CD14-positive monocyte (primary cell): ENCODE measurements at regions not wholly inside any gene's neighbourhood (a gene's known extent, or its start where the extent isn't known, plus 50 kb on each side); places are given as distances from the start of the nearest gene placed in this dataset.

Experiments used
- DNase-seq, 3 donors: peaks; one replicate each; pipeline ENCODE4 v3.0.0-alpha.2; 2011 to 2022
- H2AFZ ChIP-seq: 2 replicates; pipeline ENCODE4 v1.6.0; 2012; ENCODE audit warnings: mild to moderate bottlenecking, low read depth, low read length, inconsistent platforms; ENCODE audit not compliant: insufficient read depth, poor library complexity, severe bottlenecking
- H3K27ac ChIP-seq, 2 donors: 1 replicate in 1 of 2; 2 replicates in 1 of 2; pipeline ENCODE4 v1.5.1; 2012 to 2013; ENCODE audit warnings: low read length in 2 of 2, control low read depth in 1 of 2, inconsistent platforms in 1 of 2, low read depth in 1 of 2, mild to moderate bottlenecking in 1 of 2
- H3K27me3 ChIP-seq, 2 donors: one replicate each; pipeline versions ENCODE4 v1.6.0 to v1.6.1; 2011 to 2013; ENCODE audit warnings: low read length in 2 of 2; ENCODE audit not compliant: control insufficient read depth in 2 of 2, insufficient read depth in 2 of 2
- H3K36me3 ChIP-seq, 2 donors: replicated peaks in 1 of 2; 1 replicate in 1 of 2; 2 replicates in 1 of 2; pipeline versions ENCODE4 v1.5.1 to v1.6.1; 2012 to 2013; ENCODE audit warnings: low read length in 2 of 2, control low read depth in 1 of 2, inconsistent platforms in 1 of 2, mild to moderate bottlenecking in 1 of 2; ENCODE audit not compliant: insufficient read depth in 2 of 2, control insufficient read depth in 1 of 2
- H3K4me1 ChIP-seq, 2 donors: 1 replicate in 1 of 2; 2 replicates in 1 of 2; pipeline versions ENCODE4 v1.5.1 to v1.6.1; 2012 to 2013; ENCODE audit warnings: low read length in 2 of 2, control low read depth in 1 of 2, inconsistent platforms in 1 of 2, mild to moderate bottlenecking in 1 of 2, moderate library complexity in 1 of 2; ENCODE audit not compliant: insufficient read depth in 2 of 2, control insufficient read depth in 1 of 2
- H3K4me2 ChIP-seq: replicated peaks from 2 replicates; pipeline ENCODE3; 2012; ENCODE audit warnings: low read length, moderate library complexity, mild to moderate bottlenecking; ENCODE audit not compliant: poor library complexity, severe bottlenecking; ENCODE audit errors: extremely low read depth
- H3K4me3 ChIP-seq, 3 experiments: fragments of 200-600 bp in 1 of 3; sonication (generic) in 1 of 3; replicated peaks in 1 of 3; 1 replicate in 2 of 3; 2 replicates in 1 of 3; pipeline ENCODE4 v1.5.1; 2011 to 2013; ENCODE audit warnings: low read length in 3 of 3, mild to moderate bottlenecking in 3 of 3, control low read depth in 2 of 3, low read depth in 2 of 3, inconsistent platforms in 1 of 3, moderate library complexity in 1 of 3
- H3K79me2 ChIP-seq: 2 replicates; pipeline ENCODE4 v1.6.0; 2012; ENCODE audit warnings: mild to moderate bottlenecking, control low read depth, inconsistent platforms, low read length, moderate library complexity; ENCODE audit not compliant: insufficient read depth
- H3K9ac ChIP-seq: 2 replicates; pipeline ENCODE4 v1.6.0; 2017; ENCODE audit warnings: low read length, mild to moderate bottlenecking; ENCODE audit not compliant: insufficient read depth, poor library complexity, severe bottlenecking
- H3K9me3 ChIP-seq, 2 donors: replicated peaks in 1 of 2; 1 replicate in 1 of 2; 2 replicates in 1 of 2; pipeline versions ENCODE4 v1.5.1 to v1.6.1; 2012 to 2013; ENCODE audit warnings: low read length in 2 of 2, control low read depth in 1 of 2; ENCODE audit not compliant: control insufficient read depth in 1 of 2, insufficient read depth in 1 of 2
- H4K20me1 ChIP-seq: 2 replicates; pipeline ENCODE4 v1.6.0; 2012; ENCODE audit warnings: mild to moderate bottlenecking, low read length, control low read depth, moderate library complexity; ENCODE audit not compliant: insufficient read depth
- H3K27ac Mint-ChIP-seq, 7 donors: one replicate each; pipeline ENCODE4 v1.8.0; 2020; ENCODE audit warnings: mild to moderate bottlenecking in 7 of 7, mixed read lengths in 7 of 7, moderate library complexity in 6 of 7, inconsistent platforms in 2 of 7
- H3K27me3 Mint-ChIP-seq, 3 donors: one replicate each; pipeline ENCODE4 v1.8.0; 2021 to 2022; ENCODE audit warnings: low read depth in 3 of 3, mild to moderate bottlenecking in 3 of 3, mixed read lengths in 3 of 3, moderate library complexity in 3 of 3, inconsistent platforms in 1 of 3
- H3K36me3 Mint-ChIP-seq, 2 donors: one replicate each; pipeline ENCODE4 v1.8.0; 2020; ENCODE audit warnings: mixed read lengths in 2 of 2, inconsistent platforms in 1 of 2, mild to moderate bottlenecking in 1 of 2
- H3K4me1 Mint-ChIP-seq: one replicate; pipeline ENCODE4 v1.8.0; 2020; ENCODE audit warnings: mild to moderate bottlenecking, mixed read lengths
- H3K4me3 Mint-ChIP-seq, 2 donors: one replicate each; pipeline ENCODE4 v1.8.0; 2020; ENCODE audit warnings: mild to moderate bottlenecking in 2 of 2, mixed read lengths in 2 of 2, moderate library complexity in 1 of 2
- H3K9me3 Mint-ChIP-seq, 7 donors: one replicate each; pipeline ENCODE4 v1.8.0; 2020 to 2022; ENCODE audit warnings: mixed read lengths in 7 of 7, mild to moderate bottlenecking in 6 of 7, moderate library complexity in 6 of 7, inconsistent platforms in 2 of 7
- WGBS: methylation state at CpG from one replicate; pipeline ENCODE4 v1.1.5; 2013; ENCODE audit warnings: missing lambda C conversion rate; ENCODE audit not compliant: insufficient coverage; 5-methylcytosine and 5-hydroxymethylcytosine counted together
- intact Hi-C, 2 donors: fragments of 100-400 bp; cut with micrococcal nuclease; formaldehyde crosslinking; loops; one replicate each; pipeline versions ENCODE4 v1.15.0 to v1.15.1; 2023
- TF ChIP-seq, protein P1 (sequence below): fragments of 200-600 bp; IDR thresholded peaks from one replicate; pipeline ENCODE4 v1.8.0; 2022; ENCODE audit warnings: antibody characterized with exemption, mild to moderate bottlenecking

DNA sequence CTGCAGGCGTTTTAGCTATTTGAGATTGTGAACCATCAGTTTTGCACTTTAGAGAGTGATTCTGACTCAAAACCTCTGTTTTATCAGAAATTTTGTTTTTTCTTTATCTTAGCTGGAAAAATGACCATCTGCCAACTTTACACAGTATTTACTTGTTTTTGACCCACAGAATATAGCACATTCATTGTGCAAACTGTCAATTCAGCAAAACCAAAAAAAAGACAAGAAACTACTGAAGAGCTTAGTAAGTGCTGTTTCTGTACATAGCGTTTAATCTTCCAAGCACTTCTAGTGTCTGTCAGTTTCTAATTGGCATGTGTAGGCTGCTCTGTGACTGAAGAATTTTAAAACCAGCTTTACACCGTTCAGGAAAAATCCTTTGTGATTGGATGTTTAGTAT is 76.0 kb upstream of the VANGL1 start:
- Mint-ChIP-seq H3K9me3 (peaks cover 8 to 28% (median 17%) of the 10 kb centered on the region in 7 donors), H3K4me1 (no peaks in the 10 kb centered on the region), H3K27ac (no peak overlapping the region), H3K36me3 (no peaks in the 10 kb centered on the region), H3K4me3 (no peak overlapping the region), H3K27me3 (peaks cover 6 to 32% (median 14%) of the 10 kb centered on the region in 3 donors)
- Histone ChIP-seq H3K9me3 (peaks cover 8 to 17% of the 10 kb centered on the region in 2 donors), H3K27me3 (peaks cover 12 to 20% of the 10 kb centered on the region in 2 donors), H3K4me1 (no peaks in the 10 kb centered on the region), H2AFZ (no peak overlapping the region), H3K79me2 (no peaks in the 10 kb centered on the region), H4K20me1 (no peaks in the 10 kb centered on the region), H3K36me3 (no peaks in the 10 kb centered on the region), H3K27ac (no peak overlapping the region), H3K4me2 (no peak overlapping the region), H3K4me3 (no peak overlapping the region), H3K9ac (no peak overlapping the region)
- DNase-seq, result no peak
- TF ChIP-seq, protein P1, sequence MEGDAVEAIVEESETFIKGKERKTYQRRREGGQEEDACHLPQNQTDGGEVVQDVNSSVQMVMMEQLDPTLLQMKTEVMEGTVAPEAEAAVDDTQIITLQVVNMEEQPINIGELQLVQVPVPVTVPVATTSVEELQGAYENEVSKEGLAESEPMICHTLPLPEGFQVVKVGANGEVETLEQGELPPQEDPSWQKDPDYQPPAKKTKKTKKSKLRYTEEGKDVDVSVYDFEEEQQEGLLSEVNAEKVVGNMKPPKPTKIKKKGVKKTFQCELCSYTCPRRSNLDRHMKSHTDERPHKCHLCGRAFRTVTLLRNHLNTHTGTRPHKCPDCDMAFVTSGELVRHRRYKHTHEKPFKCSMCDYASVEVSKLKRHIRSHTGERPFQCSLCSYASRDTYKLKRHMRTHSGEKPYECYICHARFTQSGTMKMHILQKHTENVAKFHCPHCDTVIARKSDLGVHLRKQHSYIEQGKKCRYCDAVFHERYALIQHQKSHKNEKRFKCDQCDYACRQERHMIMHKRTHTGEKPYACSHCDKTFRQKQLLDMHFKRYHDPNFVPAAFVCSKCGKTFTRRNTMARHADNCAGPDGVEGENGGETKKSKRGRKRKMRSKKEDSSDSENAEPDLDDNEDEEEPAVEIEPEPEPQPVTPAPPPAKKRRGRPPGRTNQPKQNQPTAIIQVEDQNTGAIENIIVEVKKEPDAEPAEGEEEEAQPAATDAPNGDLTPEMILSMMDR, result no peak
- WGBS, result no CpG with 5 or more reads among the region's 3 CpGs
- intact Hi-C loops, result no loop called here

DNA sequence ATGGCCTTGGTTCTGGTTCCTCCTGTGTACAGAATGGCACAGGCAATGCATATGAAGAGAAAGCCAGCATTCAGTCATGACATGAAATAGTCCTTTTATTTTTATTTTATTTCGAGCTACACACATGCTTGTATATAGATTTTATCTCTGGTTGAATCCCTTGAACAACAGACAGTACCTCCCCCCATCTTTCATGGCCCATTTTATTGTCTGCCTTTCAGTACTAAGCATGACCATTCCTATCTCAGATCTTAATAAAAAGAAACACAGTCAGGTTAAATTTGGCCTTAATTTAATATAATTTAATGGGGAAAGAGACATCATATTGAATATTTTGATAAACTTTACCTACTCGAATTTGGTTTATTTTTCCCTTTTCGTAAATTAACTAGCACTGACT is 76.4 kb upstream of the VANGL1 start:
- no peak overlapping the region for H3K4me3 Mint-ChIP-seq
- no peaks in the 10 kb centered on the region for H3K4me1 Mint-ChIP-seq

More for the DNA sequence above, 76.4 kb upstream of the VANGL1 start:
- Histone ChIP-seq H2AFZ (no peak overlapping the region), H3K9ac (no peak overlapping the region), H3K27ac (no peak overlapping the region), H3K4me3 (no peak overlapping the region), H3K4me2 (no peak overlapping the region), H3K27me3 (peaks cover 12 to 20% of the 10 kb centered on the region in 2 donors), H3K9me3 (peaks cover 8 to 17% of the 10 kb centered on the region in 2 donors), H3K79me2 (no peaks in the 10 kb centered on the region), H4K20me1 (no peaks in the 10 kb centered on the region), H3K36me3 (no peaks in the 10 kb centered on the region), H3K4me1 (no peaks in the 10 kb centered on the region)
- intact Hi-C loops, result no loop called here
- H3K36me3 Mint-ChIP-seq, result no peaks in the 10 kb centered on the region
- TF ChIP-seq, protein P1, result no peak
- no CpG with 5 or more reads among the region's 3 CpGs for WGBS
- no peak for DNase-seq
- H3K9me3 Mint-ChIP-seq, result peaks cover 8 to 28% (median 17%) of the 10 kb centered on the region in 7 donors
- H3K27me3 Mint-ChIP-seq, result peaks cover 6 to 32% (median 14%) of the 10 kb centered on the region in 3 donors
- no peak overlapping the region for H3K27ac Mint-ChIP-seq
